Right cardiac atrium (tissue), 5 donors: ENCODE measurements at regions not wholly inside any gene's neighbourhood (a gene's known extent, or its start where the extent isn't known, plus 50 kb on each side); places are given as distances from the start of the nearest gene placed in this dataset.

Experiments used
- ATAC-seq, 2 donors: fragments of 200-7000 bp; cut with Tn5 transposase; one replicate each; pipeline versions ENCODE4 v1.8.0 to v1.9.1; 2020; ENCODE audit warnings: moderate library complexity in 2 of 2, mild to moderate bottlenecking in 1 of 2
- DNase-seq, 3 donors: peaks; one replicate each; pipeline ENCODE4 v3.0.0-alpha.2; 2020
- H3K27ac ChIP-seq: one replicate; pipeline ENCODE4 v1.5.1; 2013; ENCODE audit warnings: mild to moderate bottlenecking, low read length, control low read depth, moderate library complexity
- H3K27me3 ChIP-seq: one replicate; pipeline ENCODE4 v1.6.1; 2013; ENCODE audit not compliant: control insufficient read depth, insufficient read depth
- H3K4me1 ChIP-seq: one replicate; pipeline ENCODE4 v1.6.1; 2013; ENCODE audit warnings: low read length; ENCODE audit not compliant: control insufficient read depth, insufficient read depth
- H3K4me3 ChIP-seq: one replicate; pipeline ENCODE4 v1.5.1; 2013; ENCODE audit warnings: low read length, control low read depth
- H3K9me3 ChIP-seq: one replicate; pipeline ENCODE4 v1.6.1; 2013; ENCODE audit warnings: low read length; ENCODE audit not compliant: control insufficient read depth
- WGBS: extraction: QIAGEN DNeasy Blood & Tissue Kit; methylation state at CpG from one replicate; pipeline ENCODE4 v1.1.7; 2013; 5-methylcytosine and 5-hydroxymethylcytosine counted together
- intact Hi-C, 4 donors: fragments of 100-400 bp; cut with DNase I; formaldehyde crosslinking; loops; one replicate each; pipeline versions ENCODE4 v1.11.0 to v1.14.0; 2022 to 2023
- donor health status: healthy with polysubstance abuse.
- donor health status: DM: no; HTN: yes; CAD: no.
- donor health status: DM: no; HTN: no; CAD: no.
- donor health status: DM: no; HTN: yes; CAD: no; lungs with severe emphysema.
- donor health status: DM: yes; HTN: yes; CAD: no.

- ATAC-seq = no peak
- no peak for DNase-seq
- Histone ChIP-seq H3K9me3 (no peaks in the 10 kb centered on the region), H3K27me3 (no peaks in the 10 kb centered on the region), H3K27ac (no peak overlapping the region), H3K4me3 (no peak overlapping the region), H3K4me1 (no peaks in the 10 kb centered on the region)
- intact Hi-C loops = no loop called here
- 94% methylated on average over 5 of the region's 5 CpGs for WGBS
Measured at GRCh38 chr7:47663213-47663612, 81.3 kb upstream of the TNS3 start.

- DNase-seq (no peak), ATAC-seq (no peak)
- H3K4me1 ChIP-seq = no peaks in the 10 kb centered on the region
- H3K27me3 ChIP-seq = no peaks in the 10 kb centered on the region
- H3K4me3 ChIP-seq = no peak overlapping the region
- H3K27ac ChIP-seq = no peak overlapping the region
- intact Hi-C loops = no loop called here
- WGBS = 65% methylated on average over 7 of the region's 7 CpGs
- no peaks in the 10 kb centered on the region for H3K9me3 ChIP-seq
Measured at GRCh38 chr7:47661051-47661714, 79.3 kb upstream of the TNS3 start.

GRCh38 chr7:47659664-47660462 lies 78.0 kb upstream of the TNS3 start:
- H3K4me3 ChIP-seq = no peak overlapping the region
- H3K27me3 ChIP-seq = no peaks in the 10 kb centered on the region
- no peak overlapping the region for H3K27ac ChIP-seq
- peak; percentile 38 to 44 for ATAC-seq
- intact Hi-C loops = no loop called here
- H3K9me3 ChIP-seq = no peaks in the 10 kb centered on the region
- DNase-seq = peak in 2 of 3 donors; percentile 37 to 43
- no peaks in the 10 kb centered on the region for H3K4me1 ChIP-seq
- WGBS = 94% methylated on average over 12 of the region's 12 CpGs

GRCh38 chr7:47658886-47659635 lies 77.2 kb upstream of the TNS3 start:
- no peak for DNase-seq
- ATAC-seq = no peak
- Histone ChIP-seq H3K4me1 (no peaks in the 10 kb centered on the region), H3K27ac (no peak overlapping the region), H3K9me3 (no peaks in the 10 kb centered on the region), H3K27me3 (no peaks in the 10 kb centered on the region), H3K4me3 (no peak overlapping the region)
- intact Hi-C loops = no loop called here
- 91% methylated on average over 8 of the region's 8 CpGs for WGBS

GRCh38 chr7:47657126-47657525 lies 75.2 kb upstream of the TNS3 start:
- DNase-seq = peak in 1 of 3 donors; percentile 30
- Histone ChIP-seq H3K4me3 (no peak overlapping the region), H3K9me3 (no peaks in the 10 kb centered on the region), H3K27ac (no peak overlapping the region), H3K27me3 (no peaks in the 10 kb centered on the region), H3K4me1 (no peaks in the 10 kb centered on the region)
- ATAC-seq = no peak
- intact Hi-C loops = no loop called here
- WGBS = 95% methylated on average over 8 of the region's 8 CpGs

GRCh38 chr7:47654672-47655298 lies 72.9 kb upstream of the TNS3 start:
- 72% methylated on average over 14 of the region's 14 CpGs for WGBS
- Histone ChIP-seq H3K27ac (no peak overlapping the region), H3K9me3 (no peaks in the 10 kb centered on the region), H3K4me3 (no peak overlapping the region), H3K4me1 (no peaks in the 10 kb centered on the region), H3K27me3 (no peaks in the 10 kb centered on the region)
- no peak for ATAC-seq
- intact Hi-C loops = no loop called here
- DNase-seq = peak in 1 of 3 donors; percentile 53

GRCh38 chr7:47653550-47654411 lies 71.9 kb upstream of the TNS3 start:
- WGBS = 52% methylated on average over 12 of the region's 12 CpGs
- ATAC-seq = peak; percentile 20 to 41

GRCh38 chr7:47652591-47652990 lies 70.7 kb upstream of the TNS3 start:
- Histone ChIP-seq H3K9me3 (no peaks in the 10 kb centered on the region), H3K27me3 (no peaks in the 10 kb centered on the region), H3K27ac (no peak overlapping the region), H3K4me3 (no peak overlapping the region), H3K4me1 (no peaks in the 10 kb centered on the region)
- DNase-seq = no peak
- intact Hi-C loops = no loop called here
- no peak for ATAC-seq
- WGBS = 98% methylated on average over 2 of the region's 2 CpGs

More at GRCh38 chr7:47653550-47654411, 71.9 kb upstream of the TNS3 start:
- Histone ChIP-seq H3K4me3 (no peak overlapping the region), H3K27ac (no peak overlapping the region), H3K4me1 (no peaks in the 10 kb centered on the region), H3K9me3 (no peaks in the 10 kb centered on the region), H3K27me3 (no peaks in the 10 kb centered on the region)
- DNase-seq = peak in 1 of 3 donors; percentile 42
- intact Hi-C loops = no loop called here

- peak in 1 of 2 donors; percentile 30 for ATAC-seq
- Histone ChIP-seq H3K27ac (no peak overlapping the region), H3K4me1 (peaks cover 3% of the 10 kb centered on the region), H3K9me3 (no peaks in the 10 kb centered on the region), H3K4me3 (no peak overlapping the region), H3K27me3 (no peaks in the 10 kb centered on the region)
- 76% methylated on average over 11 of the region's 11 CpGs for WGBS
- intact Hi-C loops = no loop called here
- no peak for DNase-seq
Measured at GRCh38 chr7:47651355-47652317, 69.7 kb upstream of the TNS3 start.
